RWPE1 (cell line): ENCODE measurements at regions not wholly inside any gene's neighbourhood (a gene's known extent, or its start where the extent isn't known, plus 50 kb on each side); places are given as distances from the start of the nearest gene placed in this dataset.
A peak's percentile ranks its signal among the peaks of the same experiment; 100 is the strongest.

Source experiments
- CTCF ChIA-PET: fragments of 350-600 bp; sonication (Branson Sonifier 250); formaldehyde crosslinking; extraction: SDS; loops from one replicate; lab custom pipeline; 2021; lab: Yijun Ruan, JAX
- POLR2A ChIA-PET: fragments of 400-600 bp; formaldehyde crosslinking; extraction: SDS; loops from one replicate; lab custom pipeline; 2020; ENCODE audit warnings: antibody characterized with exemption; ENCODE audit not compliant: low non-redundant PET; lab: Yijun Ruan, JAX
- DNase-seq: peaks from one replicate; pipeline ENCODE4 v3.0.0; 2012; ENCODE audit warnings: low spot score
- H3K27ac ChIP-seq: fragments of 450-650 bp; 2 replicates; pipeline ENCODE4 v1.5.1; 2017
- TF ChIP-seq, protein P1 (sequence below): fragments of 450-650 bp; conservative IDR thresholded peaks from 2 replicates; pipeline ENCODE4 v1.5.1; 2017; ENCODE audit warnings: low read depth, mild to moderate bottlenecking

DNA sequence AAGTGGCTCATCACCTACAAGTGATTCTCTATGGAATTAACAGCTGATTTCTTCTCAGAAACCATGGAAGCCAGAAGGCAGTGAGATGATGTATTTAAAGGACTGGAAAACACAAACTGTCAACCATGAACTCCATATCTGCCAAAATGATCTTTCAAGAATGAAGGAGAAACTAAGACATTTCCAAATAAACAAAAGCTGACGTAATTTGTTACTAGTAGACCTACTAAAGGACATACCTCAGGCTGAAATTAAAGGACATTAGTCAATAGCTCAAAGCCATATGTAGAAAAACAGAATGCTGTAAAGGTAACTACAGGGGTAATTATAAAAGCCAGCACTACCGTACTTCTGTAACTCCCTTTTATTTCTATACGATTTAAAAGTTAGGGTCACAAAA lies 129.4 kb upstream of the TMEM45B start:
- CTCF ChIA-PET, result no interaction called here
- no peak for DNase-seq
- POLR2A ChIA-PET, result no interaction called here
- TF ChIP-seq, protein P1, sequence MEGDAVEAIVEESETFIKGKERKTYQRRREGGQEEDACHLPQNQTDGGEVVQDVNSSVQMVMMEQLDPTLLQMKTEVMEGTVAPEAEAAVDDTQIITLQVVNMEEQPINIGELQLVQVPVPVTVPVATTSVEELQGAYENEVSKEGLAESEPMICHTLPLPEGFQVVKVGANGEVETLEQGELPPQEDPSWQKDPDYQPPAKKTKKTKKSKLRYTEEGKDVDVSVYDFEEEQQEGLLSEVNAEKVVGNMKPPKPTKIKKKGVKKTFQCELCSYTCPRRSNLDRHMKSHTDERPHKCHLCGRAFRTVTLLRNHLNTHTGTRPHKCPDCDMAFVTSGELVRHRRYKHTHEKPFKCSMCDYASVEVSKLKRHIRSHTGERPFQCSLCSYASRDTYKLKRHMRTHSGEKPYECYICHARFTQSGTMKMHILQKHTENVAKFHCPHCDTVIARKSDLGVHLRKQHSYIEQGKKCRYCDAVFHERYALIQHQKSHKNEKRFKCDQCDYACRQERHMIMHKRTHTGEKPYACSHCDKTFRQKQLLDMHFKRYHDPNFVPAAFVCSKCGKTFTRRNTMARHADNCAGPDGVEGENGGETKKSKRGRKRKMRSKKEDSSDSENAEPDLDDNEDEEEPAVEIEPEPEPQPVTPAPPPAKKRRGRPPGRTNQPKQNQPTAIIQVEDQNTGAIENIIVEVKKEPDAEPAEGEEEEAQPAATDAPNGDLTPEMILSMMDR, result no peak
- H3K27ac ChIP-seq, result no peak overlapping the region

- ChIA-PET CTCF (interaction anchor here (0.7 to 1.0 kb wide), 2 partner anchors 43 to 61 kb away, joined by 4 to 9 read pairs; no protein-coding TSS in a partner anchor), POLR2A (no interaction called here)
- TF ChIP-seq, protein P1, result no peak
- H3K27ac ChIP-seq, result no peak overlapping the region
- no peak for DNase-seq
Measured at GRCh38 chr11:129691142-129691541, 124.5 kb upstream of the TMEM45B start.

DNA sequence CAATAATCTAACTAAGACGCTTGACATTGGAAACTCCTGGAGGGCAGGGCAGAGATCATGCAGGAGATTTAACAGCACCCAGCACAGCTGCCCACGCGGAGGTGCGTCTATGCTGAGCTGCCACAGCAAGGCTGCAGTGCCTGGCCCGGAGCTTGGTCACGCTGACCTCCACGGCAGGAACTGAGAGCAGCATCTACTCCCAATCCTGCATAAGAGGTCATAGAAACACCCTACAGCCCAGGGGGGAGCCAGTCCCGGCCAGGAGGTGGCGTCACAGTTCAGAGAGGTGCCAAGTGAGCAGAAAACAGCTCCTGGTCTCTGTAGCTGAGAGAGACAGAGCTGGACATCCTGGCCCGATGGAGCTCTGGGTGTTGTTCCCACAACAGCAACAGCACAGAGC lies 121.1 kb upstream of the TMEM45B start:
- no peak overlapping the region for H3K27ac ChIP-seq
- POLR2A ChIA-PET, result no interaction called here
- TF ChIP-seq, protein P1, result no peak
- CTCF ChIA-PET, result interaction anchor here (0.6 to 1.6 kb wide), 2 partner anchors 31 to 319 kb away, joined by 3 to 8 read pairs; partner anchors contain the start of gene BARX2
- DNase-seq, result no peak

DNA sequence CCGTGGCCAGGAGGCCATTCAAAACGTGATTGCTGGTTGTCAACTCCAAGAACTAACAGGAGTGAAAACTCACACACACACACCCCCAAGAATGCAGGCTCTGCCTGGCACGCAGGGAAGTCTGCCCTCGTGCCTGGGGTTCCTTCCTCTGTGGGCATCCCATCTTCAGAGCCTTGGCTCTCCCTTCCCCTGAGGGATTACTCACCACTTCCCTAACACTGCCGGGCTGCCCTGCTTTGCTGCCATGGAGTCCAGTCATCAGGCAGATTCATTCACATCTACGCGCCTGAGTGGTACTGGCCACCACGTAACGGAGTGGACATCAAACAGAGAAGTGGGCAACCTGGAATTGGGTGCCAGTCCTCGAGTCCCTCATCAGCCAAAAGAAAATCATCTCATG lies 120.7 kb upstream of the TMEM45B start:
- POLR2A ChIA-PET, result no interaction called here

GRCh38 chr11:129695571-129696308 lies 119.9 kb upstream of the TMEM45B start:
- peak; percentile 44 for DNase-seq
- H3K27ac ChIP-seq, result no peak overlapping the region
- TF ChIP-seq, protein P1, result peak; percentile 39
- ChIA-PET CTCF (interaction anchor here (0.7 to 1.6 kb wide), 4 partner anchors 15 to 320 kb away, joined by 3 to 8 read pairs (median 4); partner anchors contain the start of gene BARX2), POLR2A (no interaction called here)

More for the DNA sequence above, 120.7 kb upstream of the TMEM45B start:
- H3K27ac ChIP-seq, result no peak overlapping the region
- CTCF ChIA-PET, result interaction anchor here (0.6 to 1.6 kb wide), 4 partner anchors 14 to 319 kb away, joined by 3 to 8 read pairs (median 4); partner anchors contain the start of gene BARX2
- no peak for DNase-seq
- TF ChIP-seq, protein P1, result no peak

DNA sequence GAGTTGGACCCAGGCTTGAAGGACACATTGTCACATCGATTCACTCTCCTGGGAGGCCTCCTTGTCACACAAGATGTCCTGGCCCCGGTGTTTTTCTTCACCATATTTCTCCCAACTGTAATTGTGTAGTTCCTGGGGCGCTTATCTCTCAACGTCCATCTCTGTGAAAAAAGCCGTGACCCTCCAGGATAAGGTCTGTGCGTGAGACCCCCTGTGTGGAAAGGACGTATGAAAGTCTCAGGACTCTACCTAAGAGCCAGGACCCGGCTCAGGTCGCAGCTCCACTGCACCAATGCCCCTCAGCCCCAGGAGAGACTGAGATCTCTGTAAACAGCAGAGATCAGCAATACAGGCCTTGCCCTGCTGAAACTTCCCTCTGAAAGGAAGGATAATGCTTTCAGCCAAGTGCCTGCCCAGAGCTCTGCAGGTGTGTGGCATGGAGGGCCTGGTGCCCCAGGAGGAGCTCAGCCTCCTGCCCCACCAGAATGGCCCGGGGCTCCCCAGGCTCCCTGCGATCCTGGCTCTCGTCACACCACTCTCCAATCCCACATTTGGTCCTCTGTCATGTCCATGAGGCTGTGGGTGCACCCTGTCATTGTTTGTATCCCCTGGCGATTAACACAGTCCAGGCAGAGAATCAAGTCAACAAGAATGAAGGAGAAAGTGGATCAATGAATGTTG lies 119.2 kb upstream of the TMEM45B start:
- ChIA-PET CTCF (interaction anchor here (0.7 to 1.6 kb wide), 4 partner anchors 31 to 321 kb away, joined by 3 to 8 read pairs (median 4); partner anchors contain the start of gene BARX2), POLR2A (no interaction called here)
- DNase-seq, result no peak
- no peak overlapping the region for H3K27ac ChIP-seq
- TF ChIP-seq, protein P1, result 0 out of 2 replicates have a peak, but pooled peaks have one; percentile 2
